Stimulated activated naive CD8-positive, alpha-beta T cell treated with anti-CD3 and anti-CD28 coated beads, Interleukin-15, Interleukin-2, amounts not matched to agents 100 ng/mL and 50 ng/mL, for 24 hours (primary cell): ENCODE measurements at regions not wholly inside any gene's neighbourhood (a gene's known extent, or its start where the extent isn't known, plus 50 kb on each side); places are given as distances from the start of the nearest gene placed in this dataset.

Source experiments
- H3K27ac Mint-ChIP-seq: one replicate; pipeline ENCODE4 v1.8.0; 2021; ENCODE audit warnings: mild to moderate bottlenecking, mixed read lengths
- H3K27me3 Mint-ChIP-seq: one replicate; pipeline ENCODE4 v1.8.0; 2021; ENCODE audit warnings: mixed read lengths
- H3K36me3 Mint-ChIP-seq: one replicate; pipeline ENCODE4 v1.8.0; 2021; ENCODE audit warnings: low read depth, mixed read lengths
- H3K4me1 Mint-ChIP-seq: one replicate; pipeline ENCODE4 v1.8.0; 2021; ENCODE audit warnings: low read depth, mixed read lengths
- H3K4me3 Mint-ChIP-seq: one replicate; pipeline ENCODE4 v1.8.0; 2021; ENCODE audit warnings: mild to moderate bottlenecking, mixed read lengths
- H3K9me3 Mint-ChIP-seq: one replicate; pipeline ENCODE4 v1.8.0; 2021; ENCODE audit warnings: mixed read lengths

DNA sequence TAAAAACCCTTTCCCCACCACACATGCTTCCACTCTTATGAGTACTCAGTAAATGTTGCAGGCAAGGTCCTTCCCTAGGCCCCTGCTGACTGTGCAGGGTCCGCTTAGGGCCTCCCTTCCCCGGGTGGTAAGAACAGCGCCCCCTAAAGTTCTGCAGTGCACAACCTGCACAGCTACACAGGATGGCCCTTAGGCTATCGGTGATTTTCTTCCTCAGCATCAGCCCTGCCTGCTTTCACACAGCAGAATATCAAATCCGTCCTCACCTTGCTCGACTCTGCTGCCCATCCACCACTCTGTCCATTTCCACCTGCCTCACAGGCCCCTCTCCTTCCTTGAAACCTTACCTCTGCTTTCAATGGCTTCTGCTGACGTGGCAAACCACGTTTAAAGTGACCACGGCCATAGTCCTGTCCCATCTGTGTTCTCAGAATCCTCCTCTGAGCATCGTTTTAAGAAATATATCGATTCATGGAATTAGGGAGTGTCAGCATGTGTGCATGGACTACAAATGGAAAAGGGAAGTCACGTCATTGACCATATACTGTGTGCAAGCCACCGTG is 51.4 kb upstream of the TMEM132E start:
- no peaks in the 10 kb centered on the region for H3K36me3 Mint-ChIP-seq
- no peak overlapping the region for H3K27ac Mint-ChIP-seq
- no peaks in the 10 kb centered on the region for H3K4me1 Mint-ChIP-seq
- peaks cover 25% of the 10 kb centered on the region for H3K27me3 Mint-ChIP-seq
- H3K9me3 Mint-ChIP-seq = no peaks in the 10 kb centered on the region
- H3K4me3 Mint-ChIP-seq = no peak overlapping the region

GRCh38 chr17:34527136-34527907 is 52.1 kb upstream of the TMEM132E start:
- Mint-ChIP-seq H3K27me3 (peaks cover 21% of the 10 kb centered on the region), H3K4me3 (no peak overlapping the region), H3K9me3 (no peaks in the 10 kb centered on the region), H3K4me1 (no peaks in the 10 kb centered on the region), H3K27ac (no peak overlapping the region), H3K36me3 (no peaks in the 10 kb centered on the region)

DNA sequence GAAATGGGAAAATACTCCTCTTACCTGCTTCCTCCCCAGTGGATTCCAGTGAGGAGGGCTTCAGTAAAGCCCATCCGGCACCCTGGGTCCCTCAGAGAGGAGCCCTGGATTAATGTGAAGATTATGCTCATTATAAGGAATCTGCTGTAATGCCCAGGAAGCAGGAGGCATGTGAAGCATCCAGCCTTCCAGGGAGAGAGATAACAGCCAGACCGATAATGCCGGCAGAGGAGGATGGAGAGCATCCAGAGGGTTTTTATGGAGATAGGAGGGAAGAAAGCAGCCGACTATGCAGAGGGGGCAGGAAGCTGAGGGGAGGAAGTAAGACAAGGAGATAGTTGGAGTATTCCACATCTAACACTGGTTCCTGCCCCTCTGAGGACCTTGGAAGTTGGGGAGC is 53.7 kb upstream of the TMEM132E start:
- no peak overlapping the region for H3K27ac Mint-ChIP-seq

GRCh38 chr17:34521955-34522354 is 57.4 kb upstream of the TMEM132E start:
- H3K4me3 Mint-ChIP-seq = no peak overlapping the region
- peaks cover 3% of the 10 kb centered on the region for H3K27me3 Mint-ChIP-seq
- H3K4me1 Mint-ChIP-seq = no peaks in the 10 kb centered on the region
- no peak overlapping the region for H3K27ac Mint-ChIP-seq
- H3K9me3 Mint-ChIP-seq = no peaks in the 10 kb centered on the region
- no peaks in the 10 kb centered on the region for H3K36me3 Mint-ChIP-seq

More for the DNA sequence above, 53.7 kb upstream of the TMEM132E start:
- H3K4me3 Mint-ChIP-seq = no peak overlapping the region
- H3K4me1 Mint-ChIP-seq = no peaks in the 10 kb centered on the region
- no peaks in the 10 kb centered on the region for H3K9me3 Mint-ChIP-seq
- no peaks in the 10 kb centered on the region for H3K36me3 Mint-ChIP-seq
- peaks cover 11% of the 10 kb centered on the region for H3K27me3 Mint-ChIP-seq

DNA sequence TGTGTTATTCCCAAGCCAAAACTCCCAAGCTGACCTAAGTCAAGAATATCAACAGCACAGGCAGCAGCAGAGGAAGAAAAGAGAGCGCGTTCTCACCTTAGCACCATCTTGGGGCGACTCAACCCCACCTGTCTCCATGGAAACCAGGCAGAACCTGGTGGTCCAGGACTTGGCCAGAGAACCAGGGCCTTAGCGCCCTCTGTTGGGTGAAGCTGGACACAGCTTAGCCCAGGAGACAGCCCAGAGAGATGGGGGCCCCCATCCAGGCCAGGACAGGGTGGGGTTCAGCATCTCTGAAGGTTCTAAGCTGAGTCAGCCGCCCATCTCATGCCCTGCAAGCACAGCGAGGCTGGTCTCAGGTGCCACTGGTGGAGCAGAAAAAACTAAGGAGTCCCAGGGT is 60.1 kb upstream of the TMEM132E start:
- Mint-ChIP-seq H3K4me1 (no peaks in the 10 kb centered on the region), H3K27me3 (peaks cover 8% of the 10 kb centered on the region), H3K9me3 (no peaks in the 10 kb centered on the region), H3K4me3 (no peak overlapping the region), H3K36me3 (no peaks in the 10 kb centered on the region), H3K27ac (no peak overlapping the region)

DNA sequence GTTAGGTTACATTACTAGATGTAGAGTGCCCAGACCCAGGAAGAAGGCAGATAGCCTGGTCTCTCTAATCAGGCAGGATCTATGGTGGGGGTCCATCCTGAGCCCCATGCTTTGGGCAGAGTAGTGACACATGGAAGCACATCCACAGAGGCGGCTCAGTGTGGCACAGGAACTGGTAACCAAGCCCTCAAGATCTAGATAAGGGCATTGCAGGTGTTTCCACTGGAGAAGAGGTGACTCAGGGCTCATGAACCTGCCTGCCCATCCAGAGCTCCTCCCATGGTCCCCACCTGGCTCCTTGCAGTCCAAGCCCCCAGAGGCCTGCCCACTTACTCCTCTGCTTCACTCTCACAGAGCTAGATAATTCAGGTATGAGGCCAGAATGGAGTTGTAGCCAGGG is 62.0 kb upstream of the TMEM132E start:
- Mint-ChIP-seq H3K4me3 (no peak overlapping the region), H3K36me3 (no peaks in the 10 kb centered on the region), H3K27me3 (peaks cover 8% of the 10 kb centered on the region), H3K4me1 (no peaks in the 10 kb centered on the region), H3K27ac (no peak overlapping the region), H3K9me3 (no peaks in the 10 kb centered on the region)

DNA sequence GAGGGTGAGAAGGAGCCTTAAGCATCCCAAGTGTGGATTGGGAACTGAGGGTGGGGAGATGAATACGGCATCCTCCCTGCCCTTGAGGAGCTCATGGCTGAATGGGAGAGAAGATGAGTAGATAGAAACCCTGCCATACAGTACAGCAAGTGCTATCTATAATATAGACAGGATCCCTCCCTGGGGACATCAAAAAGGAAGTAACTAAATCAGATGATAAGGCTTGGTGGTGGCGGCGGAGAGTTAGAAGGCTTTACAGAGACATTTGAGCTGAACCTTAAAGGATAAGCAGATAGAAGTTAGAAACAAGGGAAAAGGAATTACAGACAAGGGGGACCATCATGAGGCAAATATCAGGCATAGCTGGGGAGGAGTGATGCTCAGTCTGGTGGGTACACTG is 67.5 kb upstream of the TMEM132E start:
- H3K4me1 Mint-ChIP-seq = no peaks in the 10 kb centered on the region
- no peak overlapping the region for H3K4me3 Mint-ChIP-seq
- peaks cover 30% of the 10 kb centered on the region for H3K27me3 Mint-ChIP-seq
- H3K27ac Mint-ChIP-seq = no peak overlapping the region
- H3K36me3 Mint-ChIP-seq = no peaks in the 10 kb centered on the region
- no peaks in the 10 kb centered on the region for H3K9me3 Mint-ChIP-seq

GRCh38 chr17:34511265-34511664 is 68.1 kb upstream of the TMEM132E start:
- H3K4me1 Mint-ChIP-seq = no peaks in the 10 kb centered on the region
- no peaks in the 10 kb centered on the region for H3K36me3 Mint-ChIP-seq
- no peak overlapping the region for H3K27ac Mint-ChIP-seq
- no peak overlapping the region for H3K4me3 Mint-ChIP-seq
- peaks cover 36% of the 10 kb centered on the region for H3K27me3 Mint-ChIP-seq
- no peaks in the 10 kb centered on the region for H3K9me3 Mint-ChIP-seq

- Mint-ChIP-seq H3K27ac (peak overlapping the region; percentile 47), H3K9me3 (no peaks in the 10 kb centered on the region), H3K36me3 (no peaks in the 10 kb centered on the region), H3K4me1 (peaks cover 23% of the 10 kb centered on the region), H3K4me3 (no peak overlapping the region), H3K27me3 (peaks cover 36% of the 10 kb centered on the region)
These were observed 74.4 kb upstream of the TMEM132E start for GRCh38 chr17:34504814-34505484.

DNA sequence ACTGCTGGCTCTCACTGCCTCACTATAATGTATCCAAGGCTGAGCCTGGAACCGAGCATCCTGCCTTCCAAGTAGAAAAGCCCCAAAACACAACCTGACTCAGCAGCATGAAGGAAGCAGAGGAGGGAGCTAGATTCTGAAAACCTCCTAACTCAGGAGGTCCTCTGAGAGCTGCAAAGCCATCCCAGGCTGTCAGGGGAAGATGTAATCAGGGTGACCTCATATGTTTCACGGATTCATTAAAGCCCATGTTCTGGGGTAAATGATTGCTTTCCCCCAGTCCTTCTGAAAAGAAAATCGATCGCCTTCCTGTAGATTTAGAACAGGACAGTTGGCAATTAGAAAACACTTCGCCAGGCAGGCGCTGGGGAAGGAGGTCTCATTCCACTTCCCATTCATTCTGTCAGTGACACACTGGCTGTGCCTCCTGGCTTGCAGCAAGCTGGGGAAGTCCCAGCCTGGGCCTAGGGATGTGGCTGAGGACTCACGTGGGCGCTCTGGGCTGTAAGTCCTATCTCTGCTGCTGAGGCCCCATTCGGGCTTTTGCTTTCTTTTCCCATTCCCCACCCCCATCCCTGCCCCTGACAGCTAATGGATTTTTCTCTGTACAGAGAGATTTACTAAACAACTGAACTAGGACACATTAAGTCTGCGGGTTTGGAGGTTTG is 75.7 kb upstream of the TMEM132E start:
- no peaks in the 10 kb centered on the region for H3K9me3 Mint-ChIP-seq
- no peak overlapping the region for H3K27ac Mint-ChIP-seq
- H3K27me3 Mint-ChIP-seq = peaks cover 32% of the 10 kb centered on the region

DNA sequence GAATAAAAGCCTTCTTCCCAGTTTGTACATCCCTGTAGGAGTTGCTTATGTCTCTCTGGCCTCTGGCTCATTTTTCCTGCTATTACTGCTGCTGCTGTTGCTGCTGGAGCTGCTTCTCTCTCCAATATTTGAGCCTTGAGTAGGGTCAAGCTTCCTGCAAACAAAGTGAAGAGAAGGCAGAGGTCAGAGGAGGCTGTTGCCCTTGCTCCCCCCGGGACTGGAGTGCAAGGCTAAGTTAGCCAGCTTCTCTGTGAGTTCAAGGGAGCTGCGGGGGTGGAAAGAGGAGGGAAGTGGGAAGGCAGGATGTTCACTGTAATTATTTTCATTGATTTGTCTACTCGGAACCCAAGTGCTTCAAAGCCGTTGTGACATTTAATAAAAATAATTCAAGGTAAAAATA is 77.0 kb upstream of the TMEM132E start:
- no peaks in the 10 kb centered on the region for H3K9me3 Mint-ChIP-seq
- H3K4me1 Mint-ChIP-seq = peaks cover 23% of the 10 kb centered on the region
- no peak overlapping the region for H3K27ac Mint-ChIP-seq
- no peaks in the 10 kb centered on the region for H3K36me3 Mint-ChIP-seq
- H3K27me3 Mint-ChIP-seq = peaks cover 32% of the 10 kb centered on the region
- H3K4me3 Mint-ChIP-seq = no peak overlapping the region

More for the DNA sequence above, 75.7 kb upstream of the TMEM132E start:
- no peaks in the 10 kb centered on the region for H3K36me3 Mint-ChIP-seq
- no peak overlapping the region for H3K4me3 Mint-ChIP-seq
- H3K4me1 Mint-ChIP-seq = peaks cover 23% of the 10 kb centered on the region

DNA sequence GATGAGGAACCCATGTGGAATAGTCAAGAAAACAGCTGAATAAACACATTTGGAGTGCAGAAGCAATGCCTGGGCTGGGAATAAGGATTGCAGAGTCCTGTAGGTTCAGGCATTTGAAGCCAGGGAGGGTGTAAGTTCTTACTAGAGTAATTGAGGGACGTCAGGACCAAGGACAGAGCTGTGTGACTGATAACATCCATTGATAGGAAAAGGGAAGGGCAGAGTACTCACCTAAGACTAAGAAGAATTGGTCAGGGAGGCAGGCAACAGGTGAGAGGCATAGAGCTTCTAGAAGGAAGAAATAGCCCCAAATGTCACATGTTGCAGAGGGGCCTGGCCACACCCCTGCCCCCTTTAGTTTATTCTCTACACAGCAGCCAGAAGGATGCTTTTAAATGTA is 79.8 kb upstream of the TMEM132E start:
- no peaks in the 10 kb centered on the region for H3K9me3 Mint-ChIP-seq
- no peak overlapping the region for H3K27ac Mint-ChIP-seq
- no peak overlapping the region for H3K4me3 Mint-ChIP-seq
- H3K27me3 Mint-ChIP-seq = peaks cover 12% of the 10 kb centered on the region
- peaks cover 13% of the 10 kb centered on the region for H3K4me1 Mint-ChIP-seq
- no peaks in the 10 kb centered on the region for H3K36me3 Mint-ChIP-seq

DNA sequence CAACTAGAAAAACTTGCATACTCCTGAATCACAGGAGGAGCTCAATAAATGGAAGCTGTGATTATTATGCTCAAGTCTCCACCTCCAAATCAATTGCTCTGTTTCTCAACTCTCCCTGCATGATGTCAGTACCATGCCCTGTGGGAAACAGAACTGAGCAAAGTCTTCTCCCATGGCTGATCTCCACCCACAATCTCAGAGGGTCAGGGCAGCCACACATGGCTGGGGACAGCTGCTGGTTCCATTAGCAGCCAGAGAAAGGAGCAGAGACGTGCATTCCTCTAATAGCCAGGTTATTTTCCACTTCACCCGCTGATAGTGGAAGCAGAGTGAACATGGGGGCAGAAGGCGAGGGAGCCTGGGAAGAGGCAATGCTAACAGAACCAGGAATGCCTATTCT is 85.5 kb upstream of the TMEM132E start:
- H3K9me3 Mint-ChIP-seq = no peaks in the 10 kb centered on the region
- H3K27ac Mint-ChIP-seq = no peak overlapping the region
- H3K4me3 Mint-ChIP-seq = no peak overlapping the region
- no peaks in the 10 kb centered on the region for H3K4me1 Mint-ChIP-seq
- no peaks in the 10 kb centered on the region for H3K36me3 Mint-ChIP-seq
- H3K27me3 Mint-ChIP-seq = peaks cover 22% of the 10 kb centered on the region

- peaks cover 43% of the 10 kb centered on the region for H3K27me3 Mint-ChIP-seq
- no peak overlapping the region for H3K27ac Mint-ChIP-seq
- no peaks in the 10 kb centered on the region for H3K36me3 Mint-ChIP-seq
- no peak overlapping the region for H3K4me3 Mint-ChIP-seq
- peaks cover 5% of the 10 kb centered on the region for H3K4me1 Mint-ChIP-seq
- no peaks in the 10 kb centered on the region for H3K9me3 Mint-ChIP-seq
These were observed 91.8 kb upstream of the TMEM132E start for GRCh38 chr17:34487626-34488025.

- H3K27ac Mint-ChIP-seq = no peak overlapping the region
- H3K9me3 Mint-ChIP-seq = no peaks in the 10 kb centered on the region
These were observed 92.6 kb upstream of the TMEM132E start for GRCh38 chr17:34486761-34487160.

More at GRCh38 chr17:34486761-34487160, 92.6 kb upstream of the TMEM132E start:
- Mint-ChIP-seq H3K27me3 (peaks cover 45% of the 10 kb centered on the region), H3K4me1 (peaks cover 5% of the 10 kb centered on the region), H3K36me3 (no peaks in the 10 kb centered on the region), H3K4me3 (no peak overlapping the region)
